Erythroblast (primary cell): ENCODE measurements at regions not wholly inside any gene's neighbourhood (a gene's known extent, or its start where the extent isn't known, plus 50 kb on each side); places are given as distances from the start of the nearest gene placed in this dataset.

Source experiments
- GATA1 ChIP-seq: IDR thresholded peaks from 2 replicates; pipeline ENCODE4 v1.6.1; 2011; ENCODE audit warnings: low read depth, mild to moderate bottlenecking, control low read depth, low read length, moderate library complexity
- POLR2A ChIP-seq: IDR thresholded peaks from 2 replicates; pipeline ENCODE4 v1.6.1; 2011; ENCODE audit warnings: mild to moderate bottlenecking, low read length

GRCh38 chr22:47801541-47802245 is 1039.2 kb downstream of the TBC1D22A start:
- no peak for TF ChIP-seq POLR2A
- no peak for TF ChIP-seq GATA1
